Fibroblast of skin of left quadriceps (primary cell): ENCODE measurements at regions not wholly inside any gene's neighbourhood (a gene's known extent, or its start where the extent isn't known, plus 50 kb on each side); places are given as distances from the start of the nearest gene placed in this dataset.
"Not testable (repeated sequence)": the region's sequence is repeated elsewhere in the genome, so short reads cannot be mapped to it uniquely, and the experiment has no call there.

ENCODE experiments used
- DNase-seq, 2 experiments: peaks; one replicate each; pipeline ENCODE4 v3.0.0-alpha.2; 2013; ENCODE audit warnings: low read depth in 2 of 2

DNA sequence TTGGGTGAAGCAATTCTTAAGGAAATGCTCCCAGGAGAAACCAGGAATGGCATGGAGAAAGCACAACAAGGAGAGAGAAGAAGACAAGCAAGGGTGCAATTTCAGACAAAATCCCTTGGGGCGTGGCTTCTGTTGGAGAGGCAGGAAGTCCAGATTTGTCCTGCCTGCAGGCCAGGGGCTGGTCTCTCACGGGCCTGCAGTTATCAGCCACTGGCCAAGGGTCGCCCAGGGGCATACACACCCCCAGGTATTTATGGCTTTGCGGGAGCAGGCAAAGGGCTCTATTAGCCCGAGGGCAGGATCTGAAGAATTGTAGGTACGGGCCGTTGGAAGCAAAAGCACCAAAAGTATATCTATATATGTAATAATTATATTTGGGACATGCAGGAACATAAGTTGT, 87.7 kb downstream of the IYD start:
- DNase-seq, result no peak

DNA sequence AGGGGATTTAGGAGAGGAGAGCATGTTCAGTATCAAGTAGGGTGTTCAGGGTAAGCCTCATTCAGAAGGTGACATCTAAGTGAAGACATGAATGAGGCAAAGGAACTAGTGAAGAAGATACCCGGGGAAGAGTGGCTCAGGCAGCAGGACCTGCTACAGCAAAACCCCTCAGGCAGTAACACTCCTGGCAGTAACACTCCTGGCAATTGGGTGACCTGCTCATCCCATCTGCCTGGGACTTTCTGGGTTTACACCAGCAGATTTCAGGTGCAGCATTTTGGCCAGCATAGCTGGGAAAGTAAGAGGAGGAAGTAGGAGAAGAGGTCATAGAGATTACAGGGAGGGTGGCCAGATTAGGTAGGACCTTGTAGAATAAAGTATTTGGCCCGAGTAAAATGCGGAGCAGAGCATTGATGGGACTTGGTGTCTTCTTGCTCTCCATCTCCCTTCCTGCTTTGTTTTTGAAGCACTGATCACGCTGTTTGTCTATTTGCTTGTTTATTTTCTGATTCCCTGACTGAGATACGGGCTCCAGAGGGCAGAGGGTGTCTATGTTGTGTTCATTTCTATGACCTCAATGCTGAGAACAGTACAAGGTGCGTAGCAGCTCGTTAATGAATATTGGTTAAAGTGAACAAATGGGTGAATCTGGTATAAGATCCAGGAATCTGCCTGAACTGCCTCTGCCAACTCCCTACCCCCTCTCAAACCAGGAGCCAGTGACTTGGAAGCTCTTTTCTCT, 88.3 kb downstream of the IYD start:
- DNase-seq, result no peak

DNA sequence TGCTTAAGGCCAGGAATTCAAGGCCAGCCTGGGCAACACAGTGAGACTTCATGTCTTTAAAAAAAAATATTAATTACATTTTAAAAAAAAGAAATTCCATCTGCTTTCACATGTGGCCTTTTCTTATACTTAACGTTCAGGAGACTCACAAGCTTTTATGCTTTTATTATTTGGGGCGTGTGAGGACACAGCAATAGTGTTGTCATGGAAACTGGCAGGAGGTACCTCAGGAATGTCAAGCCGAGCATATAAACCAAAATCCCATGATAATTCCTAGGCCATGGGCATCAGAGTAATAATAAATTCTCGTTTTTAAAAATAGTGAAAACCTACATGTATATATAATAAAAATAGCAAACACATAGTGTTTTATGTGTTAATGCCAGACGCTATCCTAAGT, 89.8 kb downstream of the IYD start:
- DNase-seq, result no peak

DNA sequence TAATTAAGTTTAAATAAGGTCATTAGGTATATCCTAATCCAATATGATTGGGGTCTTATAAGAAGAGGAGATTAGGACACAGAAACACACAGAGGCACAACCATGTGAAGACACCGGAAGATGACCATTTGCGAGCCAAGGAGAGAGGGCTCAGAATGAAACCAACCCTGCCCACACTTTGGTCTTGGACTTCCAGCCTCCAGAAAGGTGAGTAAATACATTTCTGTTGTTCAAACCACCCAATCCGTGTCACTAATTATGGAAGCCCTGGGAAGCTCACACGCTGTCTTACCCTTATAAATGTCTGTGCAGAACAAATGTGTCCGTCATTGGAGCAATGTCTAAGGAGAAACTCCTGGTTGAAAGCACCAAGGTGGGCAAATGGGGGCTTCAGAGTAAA, 95.0 kb downstream of the IYD start:
- DNase-seq, result no peak

DNA sequence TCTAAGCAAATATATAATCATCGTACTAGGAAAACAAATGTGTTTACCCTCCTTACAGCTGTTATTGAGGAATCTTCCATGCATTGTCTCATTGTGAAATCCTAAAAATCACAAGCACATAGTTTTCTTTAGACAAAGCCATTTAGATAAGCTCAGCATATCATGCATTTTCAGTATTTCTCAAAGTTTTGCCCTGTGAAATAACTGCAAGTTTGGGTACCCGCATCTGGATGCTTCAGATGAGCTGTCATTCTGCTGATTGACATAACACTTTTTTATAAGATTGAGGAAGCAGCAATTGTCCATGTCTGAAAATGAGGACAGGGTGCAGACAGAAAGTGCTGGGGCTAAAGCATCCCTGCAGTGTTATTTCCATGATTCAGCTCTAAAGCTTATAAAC, 96.2 kb downstream of the IYD start:
- DNase-seq, result no peak

DNA sequence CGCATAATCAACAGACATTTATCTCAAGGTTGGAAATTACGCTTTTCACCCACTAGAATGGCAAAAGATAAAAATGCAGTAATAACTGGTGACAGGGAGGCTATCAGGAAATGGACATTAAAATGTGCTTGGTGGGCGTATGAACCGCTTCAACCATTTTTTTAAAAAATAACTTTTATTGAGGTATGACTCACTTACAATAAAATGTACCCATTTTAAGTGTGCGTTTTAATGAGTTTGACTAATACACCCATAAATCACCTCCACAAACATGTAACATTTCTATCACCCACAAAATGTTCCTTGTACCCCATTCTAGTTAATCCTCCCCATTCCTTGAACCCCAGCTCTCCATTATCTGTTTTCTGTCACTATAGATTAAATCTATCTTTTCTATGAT, 96.8 kb downstream of the IYD start:
- DNase-seq, result no peak

DNA sequence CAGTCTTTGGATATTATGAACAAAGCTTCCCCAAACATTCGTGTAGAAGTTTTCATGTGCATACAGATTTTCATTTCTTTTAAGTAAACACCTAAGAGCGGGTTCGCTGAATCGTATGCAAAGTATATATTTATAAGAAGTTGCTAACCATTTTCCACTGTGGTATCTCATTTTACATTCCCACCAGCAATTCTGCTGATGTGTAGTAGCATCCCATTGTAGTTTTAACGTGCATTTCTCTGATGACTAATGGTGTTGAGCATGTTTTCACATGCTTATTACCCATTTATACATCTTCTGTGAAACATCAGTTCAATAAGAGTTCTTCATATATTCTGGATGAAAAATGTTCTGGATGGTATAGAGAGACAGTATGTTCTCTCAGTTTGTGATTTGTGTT, 97.4 kb downstream of the IYD start:
- DNase-seq, result no peak

DNA sequence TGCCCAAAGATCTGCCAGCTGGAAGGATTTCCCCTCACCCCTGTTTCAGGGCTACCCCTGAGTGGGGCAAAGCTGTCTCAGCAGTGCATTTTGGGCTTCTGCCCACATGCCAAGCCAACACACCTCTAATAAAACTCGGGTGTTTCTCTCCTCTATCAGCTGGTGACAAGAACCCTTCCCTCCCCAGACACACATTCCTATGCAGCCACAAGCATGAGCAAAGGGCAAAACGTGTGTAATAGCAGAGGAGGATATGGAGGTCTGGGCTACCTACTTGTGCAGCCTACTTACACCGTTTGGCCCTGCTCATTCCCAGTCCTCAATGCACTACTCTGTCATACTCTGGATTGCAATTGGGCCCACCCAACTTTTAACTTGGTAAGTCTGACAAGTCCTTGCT, 101.3 kb downstream of the IYD start:
- no peak for DNase-seq

DNA sequence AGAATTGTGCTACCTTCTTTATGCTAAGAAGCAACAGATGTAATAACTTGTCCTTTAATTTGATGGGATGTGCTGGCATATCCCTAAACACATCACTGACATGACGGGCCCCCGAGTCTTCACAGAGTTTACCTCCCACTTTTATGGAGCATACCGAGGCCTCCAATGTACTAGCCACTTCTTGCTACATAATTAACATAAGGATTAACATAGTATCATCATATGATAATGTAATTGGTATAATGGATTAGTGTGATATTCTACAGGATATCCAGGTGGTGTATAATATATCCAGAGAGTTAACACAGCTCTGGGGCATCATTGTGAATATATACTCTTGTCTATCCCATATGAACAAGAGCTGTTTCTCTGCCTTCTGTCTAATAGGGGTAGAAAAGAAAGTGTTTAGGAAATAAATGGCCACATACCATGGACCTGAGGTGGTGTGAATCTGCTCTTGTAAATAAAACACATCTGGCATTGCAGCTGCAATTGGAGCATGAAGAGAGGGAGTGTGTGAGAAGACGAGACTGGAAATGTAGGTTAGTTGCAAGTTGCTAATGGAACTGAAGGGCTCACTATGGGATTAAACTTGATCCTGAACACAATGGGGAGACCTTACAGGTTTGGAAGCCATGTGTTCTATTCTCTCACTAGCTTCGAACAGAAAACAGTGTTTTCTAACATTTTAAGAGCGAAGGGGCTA, 102.3 kb downstream of the IYD start:
- DNase-seq, result no peak

DNA sequence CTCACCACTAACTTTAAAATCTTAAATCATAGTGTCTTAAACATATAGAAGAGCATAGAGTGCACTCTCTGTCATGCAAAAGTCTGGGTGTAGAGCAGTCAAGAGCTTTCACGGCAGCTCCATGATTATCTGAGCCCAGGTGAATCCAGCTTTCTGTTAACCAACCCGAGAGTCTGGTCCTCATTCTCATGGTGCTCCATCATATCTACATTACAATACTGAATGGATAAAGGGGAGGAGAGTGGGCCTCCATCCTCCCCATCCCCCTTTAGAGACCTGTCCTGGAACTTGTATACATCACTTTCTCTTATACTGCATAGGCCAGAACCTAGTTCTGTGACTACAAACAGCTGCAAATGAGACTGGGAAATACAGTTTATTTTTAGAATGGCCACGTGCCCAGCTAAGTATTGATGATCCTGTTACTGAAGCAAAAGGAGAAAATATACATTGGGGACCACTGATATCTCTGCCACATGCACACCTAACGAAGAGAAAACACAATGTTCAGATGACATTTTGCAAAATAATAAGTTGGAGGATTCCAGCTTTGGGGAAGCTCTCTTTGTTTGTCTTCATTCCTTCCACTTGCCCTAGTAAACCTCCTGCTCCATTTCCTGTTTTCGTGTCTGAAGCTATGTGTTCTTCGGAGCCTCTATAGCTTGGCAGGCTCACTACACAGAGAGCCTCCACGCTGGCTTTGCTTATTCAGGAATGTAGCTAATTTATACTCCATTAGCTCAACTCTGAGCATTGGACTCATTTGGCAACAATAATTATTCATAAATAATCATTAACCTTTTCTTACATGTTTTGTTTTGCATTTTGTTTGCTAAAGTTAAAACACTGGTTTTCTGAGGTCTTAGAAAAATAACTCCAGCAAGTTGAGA, 110.1 kb downstream of the IYD start:
- DNase-seq, result no peak

DNA sequence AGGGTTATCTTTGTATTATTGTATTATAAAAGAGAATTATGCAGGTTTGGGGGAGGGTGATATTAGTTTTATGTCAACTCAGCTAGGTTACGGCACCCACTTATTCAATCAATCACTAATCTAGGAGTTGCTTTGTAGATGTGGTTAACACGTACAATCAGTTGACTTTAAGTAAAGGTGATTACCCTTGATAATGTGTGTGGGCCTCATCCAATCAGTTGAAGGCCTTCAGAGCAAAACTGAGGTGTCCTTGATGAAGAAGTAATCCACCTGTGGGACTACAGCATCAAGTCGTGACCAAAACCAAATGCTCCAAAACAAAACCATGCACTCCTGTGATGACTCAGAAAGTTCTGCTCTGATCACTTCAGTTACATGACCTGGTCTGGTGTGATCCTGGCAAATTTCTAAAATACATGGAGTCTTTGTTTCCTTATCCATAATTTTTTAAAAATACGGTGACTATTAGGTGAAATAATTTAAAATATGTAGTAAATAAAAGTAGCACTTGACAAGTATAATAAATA, 114.1 kb downstream of the IYD start:
- DNase-seq, result no peak

DNA sequence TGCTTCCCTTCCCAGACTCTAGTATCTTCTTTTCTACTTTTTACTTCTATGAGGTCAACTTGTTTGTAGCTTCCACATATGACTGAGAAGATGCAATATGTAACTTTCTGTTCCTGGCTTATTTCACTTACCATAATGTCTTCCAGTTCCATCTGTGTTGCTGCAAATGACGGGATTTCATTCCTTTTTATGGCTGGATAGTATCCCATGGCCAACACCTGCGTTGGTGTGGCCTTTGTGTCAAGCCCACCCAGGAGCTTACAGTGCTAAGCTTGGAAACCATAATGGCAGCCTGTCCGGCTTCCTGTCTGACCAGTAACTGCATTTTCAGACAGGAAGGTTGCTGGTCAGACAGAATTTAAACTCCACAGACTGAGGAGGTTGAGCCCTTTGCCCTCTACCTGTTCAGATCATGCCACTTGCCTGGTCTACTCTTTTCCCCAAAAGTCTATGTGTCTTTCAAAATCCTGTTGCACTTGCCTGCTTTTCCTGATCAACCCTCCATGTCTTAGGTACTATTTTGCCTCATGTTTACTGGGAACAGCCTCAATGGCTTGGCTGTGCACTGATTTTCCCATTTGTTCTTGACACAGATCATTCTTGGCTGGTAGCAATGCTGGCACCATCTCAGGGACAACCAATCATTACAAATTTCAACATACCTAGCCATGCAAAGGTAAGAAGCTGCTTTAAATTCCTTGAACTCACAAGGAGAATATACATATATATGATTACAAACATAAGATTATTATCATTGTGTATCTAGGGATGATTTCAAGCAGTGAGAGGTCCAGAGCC, 114.3 kb upstream of the PLEKHG1 start:
- DNase-seq, result no peak

DNA sequence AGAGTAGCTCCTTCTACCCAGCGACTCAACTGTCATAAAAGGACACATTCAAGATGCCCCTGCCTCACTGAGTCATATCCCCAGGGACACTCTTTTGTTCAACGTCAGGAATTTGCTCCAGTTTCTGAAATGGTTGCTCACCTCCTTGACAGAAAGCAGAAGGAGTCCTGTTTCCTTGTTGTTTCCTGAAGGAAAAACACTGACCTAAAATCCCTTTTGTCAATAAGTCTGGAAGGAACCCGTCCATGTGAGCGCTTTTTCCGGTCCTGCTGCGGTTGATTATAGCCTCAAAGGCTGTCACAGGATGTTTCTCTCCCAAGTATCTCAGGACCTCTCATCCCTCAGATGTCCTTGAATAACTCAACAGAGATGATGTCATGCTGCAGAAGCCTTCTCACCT, 113.6 kb upstream of the PLEKHG1 start:
- DNase-seq, result no peak

DNA sequence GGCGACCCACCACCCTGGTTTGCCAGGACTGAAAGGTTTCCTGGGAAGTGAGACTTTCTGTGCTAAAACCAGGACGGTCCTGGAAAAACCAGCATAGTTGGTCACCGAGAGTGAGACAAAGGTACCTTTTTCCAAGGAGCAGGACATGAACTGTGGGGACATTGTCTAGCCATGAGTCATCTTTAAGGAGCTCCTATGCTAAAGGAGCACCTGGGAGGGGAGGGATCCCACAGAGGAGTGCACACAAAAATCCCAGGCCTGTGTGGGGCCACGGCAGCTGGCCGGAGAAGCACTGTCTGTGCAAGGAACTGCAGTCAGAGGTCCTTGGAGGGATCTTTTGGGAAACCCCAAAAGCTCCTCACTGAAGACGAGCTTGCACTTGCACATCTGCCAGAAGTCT, 109.1 kb upstream of the PLEKHG1 start:
- DNase-seq, result no peak

DNA sequence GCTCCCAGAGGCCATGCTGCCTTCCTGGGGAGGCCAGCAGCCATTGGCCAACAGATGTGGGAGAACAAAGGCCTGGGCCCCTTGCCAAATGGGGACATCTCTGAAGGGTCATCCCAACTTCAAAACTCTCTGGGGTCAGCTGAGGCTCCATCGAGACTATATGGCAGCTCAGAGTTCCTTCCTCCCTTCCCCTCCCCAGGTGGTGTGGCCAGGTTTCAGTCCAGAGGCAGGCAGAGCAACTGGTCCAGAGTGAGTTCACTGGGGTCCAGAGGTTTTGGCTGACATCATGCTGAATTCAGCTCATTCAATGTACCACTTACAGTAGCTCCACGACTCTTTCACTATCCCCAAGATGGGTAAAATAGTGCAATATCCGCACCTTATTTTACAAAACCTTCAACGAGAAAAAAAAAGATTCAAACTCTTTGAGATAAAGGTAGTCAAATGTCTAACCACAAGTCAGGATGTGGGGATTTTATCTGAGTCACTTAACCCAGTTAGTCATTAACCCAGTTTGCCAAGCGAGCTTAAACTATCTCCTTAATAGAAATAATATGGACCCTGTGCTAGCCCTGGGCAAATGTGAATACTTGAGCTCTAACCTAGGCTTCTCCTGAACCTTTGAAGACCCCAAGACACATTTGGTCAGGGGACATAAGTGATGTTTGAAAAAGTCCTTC, 108.4 kb upstream of the PLEKHG1 start:
- DNase-seq, result no peak

DNA sequence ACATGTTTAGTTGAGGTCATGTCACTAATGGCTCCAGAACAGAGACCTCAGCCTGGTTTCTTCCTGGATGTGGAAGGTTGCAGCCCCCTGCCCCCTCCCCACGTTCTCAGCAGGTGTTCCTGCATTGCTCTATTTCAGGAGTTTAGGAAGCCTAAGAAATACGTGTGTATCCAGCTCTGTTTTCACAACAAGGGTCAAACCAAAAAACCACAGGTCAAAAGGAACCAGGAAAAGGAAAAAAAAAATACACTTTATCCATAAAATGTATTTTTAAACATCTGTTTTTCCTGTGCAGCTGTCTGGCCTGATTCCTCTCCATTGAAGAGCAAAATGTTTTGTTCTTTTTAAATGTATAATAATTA, 107.9 kb upstream of the PLEKHG1 start:
- DNase-seq, result no peak

DNA sequence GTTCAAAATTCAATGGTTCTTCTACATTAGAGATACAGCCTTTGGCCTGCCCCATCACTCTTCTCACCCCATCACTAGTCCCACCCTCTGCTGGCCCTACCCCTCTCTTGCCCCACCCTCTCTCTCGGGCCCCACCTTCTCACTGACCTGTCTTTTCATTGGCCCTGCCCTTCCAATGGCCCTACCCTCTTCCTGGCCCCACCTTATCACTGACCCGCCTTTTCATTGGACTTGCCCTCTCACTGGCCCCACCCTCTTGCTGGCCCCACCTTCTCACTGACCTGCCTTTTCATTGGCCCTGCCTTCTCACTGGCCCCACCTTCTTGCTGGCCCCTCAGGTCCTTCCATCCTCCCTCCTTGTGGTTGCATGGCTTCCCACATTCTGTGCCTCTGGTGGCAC, 107.2 kb upstream of the PLEKHG1 start:
- no peak for DNase-seq

DNA sequence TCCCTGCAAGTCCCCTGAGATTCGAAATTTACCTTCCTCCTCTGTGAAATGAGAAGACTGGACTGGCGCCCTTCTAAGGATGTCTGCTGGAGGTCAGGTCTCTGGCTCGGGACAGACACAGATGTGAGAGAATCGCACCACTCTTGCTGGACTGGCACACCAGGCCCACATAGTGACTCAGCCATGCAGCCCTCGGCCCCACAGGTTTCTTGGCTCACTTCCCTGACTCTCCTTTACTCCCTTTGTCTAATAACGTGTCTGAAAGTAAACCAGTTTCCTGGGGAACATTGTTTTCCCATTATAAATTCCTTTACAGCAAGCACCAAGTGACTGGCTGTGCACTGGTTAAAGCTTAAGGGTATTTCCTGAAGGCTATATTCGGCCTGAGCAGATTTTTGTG, 106.7 kb upstream of the PLEKHG1 start:
- no peak for DNase-seq

DNA sequence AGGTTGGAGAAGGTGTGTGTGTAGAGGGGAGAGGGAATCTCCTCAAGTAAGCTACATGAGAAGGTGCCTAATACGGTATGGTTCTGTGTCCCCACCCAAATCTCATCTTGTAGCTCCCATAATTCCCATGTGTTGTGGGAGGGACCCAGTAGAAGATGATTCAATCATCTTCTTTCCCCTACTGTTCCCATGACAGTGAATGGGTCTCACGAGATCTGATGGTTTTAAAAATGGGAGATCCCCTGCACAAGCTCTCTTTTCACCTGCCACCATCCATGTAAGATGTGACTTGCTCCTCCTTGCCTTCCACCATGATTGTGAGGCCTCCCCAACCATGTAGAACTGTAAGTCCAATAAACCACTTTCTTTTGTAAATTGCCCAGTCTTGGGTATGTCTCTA, 106.1 kb upstream of the PLEKHG1 start:
- not testable (repeated sequence) for DNase-seq

DNA sequence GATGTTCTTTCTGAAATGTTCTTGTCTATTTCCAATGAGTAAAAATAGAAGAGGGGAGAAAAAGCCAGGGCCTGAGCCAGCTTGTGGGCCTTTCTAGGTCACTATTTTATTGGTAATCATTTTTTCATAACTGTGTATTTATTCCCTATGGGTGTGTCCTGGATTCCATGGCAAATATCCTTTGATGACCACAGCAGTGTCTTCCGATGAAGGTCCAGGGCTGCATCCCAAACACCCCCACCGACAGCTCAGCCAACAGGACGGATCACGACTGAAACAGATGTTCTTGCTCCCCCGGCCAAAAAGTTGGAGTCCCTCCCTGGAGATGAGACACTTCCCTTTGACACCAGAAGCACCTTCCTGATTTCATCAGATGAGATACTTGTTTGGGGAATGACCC, 105.4 kb upstream of the PLEKHG1 start:
- no peak for DNase-seq

DNA sequence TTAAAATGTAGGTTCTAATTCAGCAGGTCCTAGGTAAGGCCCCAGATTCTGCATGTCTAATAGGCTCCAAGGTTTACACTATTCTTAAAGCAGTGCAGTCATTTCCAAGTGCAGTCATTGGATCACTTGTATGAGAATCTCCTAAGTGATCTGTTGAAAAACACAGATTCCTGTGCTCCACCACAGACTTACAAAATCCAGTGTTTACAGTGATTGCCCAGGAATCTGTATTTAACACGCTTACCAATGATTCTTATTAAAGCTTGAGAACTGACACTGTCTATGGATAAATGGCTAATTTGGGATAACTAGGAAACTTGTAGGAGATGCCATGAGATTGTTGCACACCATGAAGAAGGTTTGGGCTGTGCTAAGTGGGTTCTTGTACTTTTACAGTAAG, 104.6 kb upstream of the PLEKHG1 start:
- no peak for DNase-seq
